Mesendoderm (in vitro differentiated cells): ENCODE measurements at regions not wholly inside any gene's neighbourhood (a gene's known extent, or its start where the extent isn't known, plus 50 kb on each side); places are given as distances from the start of the nearest gene placed in this dataset.
"Not testable (repeated sequence)": the region's sequence is repeated elsewhere in the genome, so short reads cannot be mapped to it uniquely, and the experiment has no call there.

ENCODE experiments used
- DNase-seq: peaks from one replicate; pipeline ENCODE4 v3.0.0; 2013
- H2AK5ac ChIP-seq: 2 replicates; pipeline ENCODE4 v1.6.1; 2013; ENCODE audit warnings: low read length, inconsistent platforms
- H2BK120ac ChIP-seq: 2 replicates; pipeline ENCODE4 v1.6.1; 2013; ENCODE audit warnings: low read depth, mild to moderate bottlenecking, low read length, moderate library complexity, mixed read lengths
- H2BK15ac ChIP-seq: replicated peaks from 2 replicates; pipeline ENCODE4 v1.6.1; 2013; ENCODE audit warnings: low read depth, mild to moderate bottlenecking, moderate library complexity
- H2BK5ac ChIP-seq: 2 replicates; pipeline ENCODE4 v1.6.1; 2013; ENCODE audit warnings: low read length, inconsistent platforms
- H3K18ac ChIP-seq: 2 replicates; pipeline ENCODE4 v1.6.1; 2013; ENCODE audit warnings: mild to moderate bottlenecking, low read length, mixed read lengths
- H3K23ac ChIP-seq: one replicate; pipeline ENCODE4 v1.6.1; 2013; ENCODE audit warnings: low read length
- H3K27ac ChIP-seq: 2 replicates; pipeline ENCODE4 v1.5.1; 2013; ENCODE audit warnings: low read depth, mild to moderate bottlenecking, inconsistent platforms, low read length, moderate library complexity
- H3K27me3 ChIP-seq: 2 replicates; pipeline ENCODE4 v1.6.1; 2013; ENCODE audit warnings: low read length, control low read depth, mild to moderate bottlenecking, inconsistent platforms; ENCODE audit not compliant: insufficient read depth, poor library complexity
- H3K36me3 ChIP-seq: 2 replicates; pipeline ENCODE4 v1.6.1; 2013; ENCODE audit warnings: low read length, inconsistent platforms; ENCODE audit not compliant: control insufficient read depth, insufficient read depth
- H3K4ac ChIP-seq: one replicate; pipeline ENCODE4 v1.6.1; 2013; ENCODE audit warnings: low read depth, mild to moderate bottlenecking, low read length, moderate library complexity
- H3K4me1 ChIP-seq: 2 replicates; pipeline ENCODE4 v1.6.1; 2013; ENCODE audit warnings: low read depth, low read length, inconsistent platforms; ENCODE audit not compliant: control insufficient read depth
- H3K4me2 ChIP-seq: 2 replicates; pipeline ENCODE4 v1.6.1; 2013; ENCODE audit warnings: low read length
- H3K4me3 ChIP-seq: 2 replicates; pipeline ENCODE4 v1.5.1; 2013; ENCODE audit warnings: mild to moderate bottlenecking, low read length
- H3K56ac ChIP-seq: one replicate; pipeline ENCODE4 v1.6.1; 2013; ENCODE audit warnings: low read length
- H3K79me1 ChIP-seq: 2 replicates; pipeline ENCODE4 v1.6.1; 2013; ENCODE audit warnings: low read length, inconsistent platforms
- H3K79me2 ChIP-seq: 2 replicates; pipeline ENCODE4 v1.6.1; 2013; ENCODE audit warnings: mild to moderate bottlenecking, low read length; ENCODE audit not compliant: control insufficient read depth, insufficient read depth
- H3K9ac ChIP-seq: 2 replicates; pipeline ENCODE4 v1.6.1; 2013; ENCODE audit warnings: low read length, inconsistent platforms
- H4K5ac ChIP-seq: one replicate; pipeline ENCODE4 v1.6.1; 2013; ENCODE audit warnings: low read length
- H4K8ac ChIP-seq: one replicate; pipeline ENCODE4 v1.6.1; 2013; ENCODE audit warnings: low read depth, mild to moderate bottlenecking, control low read depth, low read length, moderate library complexity
- WGBS: extraction: QIAGEN DNeasy Blood & Tissue Kit; methylation state at CpG from one replicate; pipeline ENCODE4 v1.1.7; 2013; ENCODE audit warnings: low lambda C conversion rate, missing lambda C conversion rate; ENCODE audit not compliant: insufficient coverage; ENCODE audit errors: extremely low coverage; 5-methylcytosine and 5-hydroxymethylcytosine counted together

DNA sequence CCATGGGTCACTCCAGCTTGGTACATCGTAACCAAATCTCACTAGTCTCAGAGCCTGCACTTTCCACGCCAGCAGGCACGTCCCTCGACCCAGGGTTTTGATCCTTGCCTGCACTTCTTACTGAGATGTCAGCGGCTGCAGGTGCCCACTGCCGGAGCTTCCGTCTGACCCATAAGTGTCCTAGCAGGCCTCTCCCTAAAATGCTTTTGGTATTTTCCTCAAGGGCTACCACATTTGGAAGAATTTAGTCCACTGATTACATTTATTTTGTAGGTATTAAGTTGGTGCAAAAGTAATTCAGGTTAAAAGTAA lies 175.0 kb upstream of the FBXO11 start:
- Histone ChIP-seq H3K79me2 (no peaks in the 10 kb centered on the region), H3K23ac (no peak overlapping the region), H3K4me1 (no peaks in the 10 kb centered on the region), H3K27ac (no peak overlapping the region), H4K5ac (no peak overlapping the region), H3K18ac (no peak overlapping the region), H3K4ac (no peak overlapping the region), H3K4me3 (no peak overlapping the region), H3K36me3 (no peaks in the 10 kb centered on the region), H3K4me2 (no peak overlapping the region), H3K27me3 (no peaks in the 10 kb centered on the region), H2AK5ac (no peak overlapping the region), H2BK120ac (no peak overlapping the region), H2BK15ac (no peak overlapping the region), H2BK5ac (no peak overlapping the region), H3K79me1 (no peaks in the 10 kb centered on the region), H4K8ac (no peak overlapping the region), H3K9ac (no peak overlapping the region), H3K56ac (no peak overlapping the region)
- DNase-seq = no peak
- no CpG with 5 or more reads among the region's 7 CpGs for WGBS

DNA sequence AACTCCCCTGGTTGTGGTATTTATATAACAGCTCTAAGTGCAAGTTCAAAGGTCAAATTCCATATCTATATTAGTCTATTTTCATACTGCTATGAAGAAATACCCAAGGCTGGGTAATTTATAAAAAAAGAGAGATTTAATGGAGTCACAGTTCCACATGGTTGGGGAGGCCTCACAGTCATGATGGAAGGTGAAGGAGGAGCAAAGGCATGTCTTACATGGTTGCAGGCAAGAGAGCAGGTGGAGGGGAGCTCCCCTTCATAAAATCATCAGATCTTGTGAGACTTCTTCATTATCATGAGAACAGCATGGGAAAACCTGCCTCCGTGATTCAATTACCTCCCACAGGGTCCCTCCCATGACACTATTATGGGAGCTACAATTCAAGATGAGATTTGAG lies 179.6 kb upstream of the FBXO11 start:
- no peak overlapping the region for H3K27ac ChIP-seq
- H3K23ac ChIP-seq = no peak overlapping the region
- no peaks in the 10 kb centered on the region for H3K79me2 ChIP-seq
- no peak overlapping the region for H3K4me2 ChIP-seq
- H3K18ac ChIP-seq = no peak overlapping the region
- WGBS = no CpG with 5 or more reads among the region's 1 CpG
- H2BK5ac ChIP-seq = no peak overlapping the region
- H4K8ac ChIP-seq = no peak overlapping the region
- no peaks in the 10 kb centered on the region for H3K27me3 ChIP-seq
- no peak overlapping the region for H4K5ac ChIP-seq
- no peak overlapping the region for H2BK120ac ChIP-seq
- DNase-seq = no peak
- no peak overlapping the region for H3K4me3 ChIP-seq
- no peak overlapping the region for H2AK5ac ChIP-seq
- H3K4ac ChIP-seq = no peak overlapping the region
- H3K9ac ChIP-seq = no peak overlapping the region
- H3K36me3 ChIP-seq = no peaks in the 10 kb centered on the region
- H3K56ac ChIP-seq = no peak overlapping the region
- H3K4me1 ChIP-seq = no peaks in the 10 kb centered on the region
- no peaks in the 10 kb centered on the region for H3K79me1 ChIP-seq
- no peak overlapping the region for H2BK15ac ChIP-seq

- Histone ChIP-seq H3K4ac (no peak overlapping the region), H4K5ac (no peak overlapping the region), H3K9ac (no peak overlapping the region), H3K4me1 (no peaks in the 10 kb centered on the region), H2BK120ac (no peak overlapping the region), H3K4me3 (no peak overlapping the region), H3K23ac (no peak overlapping the region), H3K79me1 (no peaks in the 10 kb centered on the region), H2BK15ac (no peak overlapping the region), H3K4me2 (no peak overlapping the region), H3K27ac (no peak overlapping the region), H3K36me3 (no peaks in the 10 kb centered on the region), H2BK5ac (no peak overlapping the region), H3K18ac (no peak overlapping the region), H2AK5ac (no peak overlapping the region), H3K79me2 (no peaks in the 10 kb centered on the region), H4K8ac (no peak overlapping the region), H3K27me3 (no peaks in the 10 kb centered on the region), H3K56ac (no peak overlapping the region)
- WGBS = no CpG with 5 or more reads among the region's 2 CpGs
- DNase-seq = no peak
Measured at GRCh38 chr2:48088994-48089393, 182.7 kb upstream of the FBXO11 start.

DNA sequence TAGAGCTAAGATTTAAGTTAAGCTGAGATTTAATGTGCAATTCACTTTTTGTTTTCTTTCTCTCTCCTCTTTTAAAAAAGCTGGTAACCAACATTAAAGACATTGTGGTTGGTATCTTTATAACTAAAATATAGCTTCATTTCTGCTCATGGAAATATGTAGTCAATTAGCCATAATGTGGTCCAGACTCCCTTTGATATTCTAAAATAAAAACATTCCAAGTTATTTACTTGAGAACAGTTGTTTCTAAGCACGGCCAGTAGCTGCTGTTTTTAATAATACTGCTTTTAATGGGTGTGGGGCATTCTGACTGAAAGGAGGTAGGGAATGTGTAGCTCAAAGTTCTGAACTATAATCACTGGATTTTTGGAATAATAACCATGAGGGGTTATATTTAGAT lies 183.3 kb upstream of the FBXO11 start:
- no peak overlapping the region for H2BK120ac ChIP-seq
- no peak overlapping the region for H2BK15ac ChIP-seq
- no peaks in the 10 kb centered on the region for H3K79me2 ChIP-seq
- H3K23ac ChIP-seq = no peak overlapping the region
- H4K8ac ChIP-seq = no peak overlapping the region
- no peak overlapping the region for H3K4me2 ChIP-seq
- H3K4me1 ChIP-seq = no peaks in the 10 kb centered on the region
- no peak overlapping the region for H3K9ac ChIP-seq
- WGBS = no CpG with 5 or more reads among the region's 1 CpG
- H3K27ac ChIP-seq = no peak overlapping the region
- no peak overlapping the region for H2BK5ac ChIP-seq
- H3K18ac ChIP-seq = no peak overlapping the region
- H3K36me3 ChIP-seq = no peaks in the 10 kb centered on the region
- no peak overlapping the region for H3K56ac ChIP-seq
- H3K4me3 ChIP-seq = no peak overlapping the region
- DNase-seq = no peak
- H2AK5ac ChIP-seq = no peak overlapping the region
- H4K5ac ChIP-seq = no peak overlapping the region
- H3K27me3 ChIP-seq = no peaks in the 10 kb centered on the region
- no peaks in the 10 kb centered on the region for H3K79me1 ChIP-seq
- no peak overlapping the region for H3K4ac ChIP-seq

DNA sequence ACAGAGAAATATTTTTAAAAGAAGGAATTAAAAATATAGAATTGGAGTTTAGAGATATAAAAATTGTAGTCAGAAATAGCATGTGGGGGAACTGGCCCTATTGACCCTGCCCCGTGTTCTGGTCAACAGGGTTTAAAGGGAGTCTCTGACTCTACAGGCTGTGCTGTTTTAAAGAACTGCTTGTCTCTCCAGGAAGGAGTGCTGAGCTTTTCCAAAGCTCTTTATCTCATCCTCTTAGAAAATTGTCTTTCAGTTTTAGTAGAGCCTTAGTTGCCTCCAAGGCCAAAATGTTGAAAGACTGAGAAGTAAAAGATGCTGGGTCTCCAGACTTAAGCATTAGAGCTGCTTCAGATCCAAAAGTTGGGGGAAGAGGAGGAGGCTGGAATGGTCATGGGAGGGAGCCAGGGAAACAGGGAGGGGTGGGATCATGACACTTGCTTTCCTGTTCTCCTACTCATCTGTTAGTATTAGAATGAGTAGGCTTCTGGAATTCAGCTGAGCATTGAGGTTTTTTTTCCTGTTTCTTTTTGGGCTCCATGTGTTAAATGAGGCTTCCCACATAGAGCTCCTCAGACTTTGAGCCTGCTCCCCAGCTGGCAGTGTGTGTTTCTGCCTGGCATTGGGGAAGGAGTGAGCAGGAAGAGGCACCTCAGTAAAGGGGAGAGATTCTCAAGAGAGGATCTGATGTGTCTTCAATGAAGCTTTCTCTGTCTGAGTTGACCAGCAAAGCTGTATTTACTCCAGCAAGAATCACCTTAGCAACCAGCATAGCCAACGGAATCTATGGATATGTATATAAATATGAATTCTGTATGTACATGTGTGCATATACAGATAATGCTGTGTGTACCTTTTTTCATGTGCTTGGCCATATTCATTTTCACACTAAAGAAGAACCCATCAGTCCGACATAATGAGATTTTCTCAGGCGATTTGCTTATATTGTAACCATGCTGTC lies 186.8 kb upstream of the FBXO11 start:
- H3K36me3 ChIP-seq = no peaks in the 10 kb centered on the region
- no peak overlapping the region for H3K56ac ChIP-seq
- no peak overlapping the region for H3K9ac ChIP-seq
- H3K23ac ChIP-seq = no peak overlapping the region
- WGBS = no CpG with 5 or more reads among the region's 4 CpGs
- no peak overlapping the region for H3K18ac ChIP-seq
- H3K27ac ChIP-seq = no peak overlapping the region
- no peak overlapping the region for H2BK5ac ChIP-seq
- H3K79me2 ChIP-seq = no peaks in the 10 kb centered on the region
- no peaks in the 10 kb centered on the region for H3K27me3 ChIP-seq
- no peak overlapping the region for H3K4me3 ChIP-seq
- no peak for DNase-seq
- no peaks in the 10 kb centered on the region for H3K4me1 ChIP-seq
- no peak overlapping the region for H3K4ac ChIP-seq
- no peak overlapping the region for H4K8ac ChIP-seq
- H3K79me1 ChIP-seq = no peaks in the 10 kb centered on the region
- no peak overlapping the region for H4K5ac ChIP-seq
- no peak overlapping the region for H3K4me2 ChIP-seq
- H2BK120ac ChIP-seq = no peak overlapping the region
- H2BK15ac ChIP-seq = no peak overlapping the region
- no peak overlapping the region for H2AK5ac ChIP-seq

- DNase-seq, H3K27ac ChIP-seq, H2BK15ac ChIP-seq, H3K4me2 ChIP-seq, H3K79me2 ChIP-seq, H2BK120ac ChIP-seq, H3K9ac ChIP-seq, H3K56ac ChIP-seq, H3K4me1 ChIP-seq, H3K36me3 ChIP-seq, H3K18ac ChIP-seq, H3K4me3 ChIP-seq, H4K5ac ChIP-seq, H3K27me3 ChIP-seq, H3K79me1 ChIP-seq, H2AK5ac ChIP-seq, H3K4ac ChIP-seq, H4K8ac ChIP-seq, H2BK5ac ChIP-seq, H3K23ac ChIP-seq: not testable (repeated sequence)
- WGBS = no CpG with 5 or more reads among the region's 1 CpG
Measured at GRCh38 chr2:48096765-48097164, 190.5 kb upstream of the FBXO11 start.
